ENCODE measurements at regions not wholly inside any gene's neighbourhood (a gene's known extent, or its start where the extent isn't known, plus 50 kb on each side); places are given as distances from the start of the nearest gene placed in this dataset.

- no peak for DNase-seq
Observed at GRCh38 chr6:132977413-132977812, 163.0 kb downstream of the RPS12 start.

GRCh38 chr6:132978685-132979084 is 164.3 kb downstream of the RPS12 start:
- no peak for DNase-seq

- DNase-seq: no peak
Observed at GRCh38 chr6:132993738-132994137, 179.4 kb downstream of the RPS12 start.

- DNase-seq: no peak
Observed at GRCh38 chr6:132995009-132995408, 180.6 kb downstream of the RPS12 start.

GRCh38 chr6:132995432-132995831 is 181.1 kb downstream of the RPS12 start:
- no peak for DNase-seq

- no peak for DNase-seq
Observed at GRCh38 chr6:132998418-132998817, 184.0 kb downstream of the RPS12 start.

- no peak for DNase-seq
Observed at GRCh38 chr6:133001040-133001565, 186.7 kb downstream of the RPS12 start.

GRCh38 chr6:133004304-133004884 is 190.0 kb downstream of the RPS12 start:
- no peak for DNase-seq

GRCh38 chr6:133012774-133013173 is 198.4 kb downstream of the RPS12 start:
- no peak for DNase-seq

GRCh38 chr6:133016631-133017030 is 202.3 kb downstream of the RPS12 start:
- DNase-seq: no peak

GRCh38 chr6:133017581-133017980 is 203.2 kb downstream of the RPS12 start:
- DNase-seq: no peak

GRCh38 chr6:133026705-133027104 is 212.3 kb downstream of the RPS12 start:
- no peak for DNase-seq

- DNase-seq: no peak
Observed at GRCh38 chr6:133033263-133033662, 207.9 kb upstream of the EYA4 start.

GRCh38 chr6:133034509-133035206 is 206.5 kb upstream of the EYA4 start:
- DNase-seq: no peak

GRCh38 chr6:133040094-133040802 is 200.9 kb upstream of the EYA4 start:
- no peak for DNase-seq

- DNase-seq: no peak
Observed at GRCh38 chr6:133040803-133041419, 200.2 kb upstream of the EYA4 start.

GRCh38 chr6:133042550-133043120 is 198.5 kb upstream of the EYA4 start:
- DNase-seq: no peak

- DNase-seq: no peak
Observed at GRCh38 chr6:133046576-133046975, 194.6 kb upstream of the EYA4 start.

GRCh38 chr6:133047065-133047665 is 194.0 kb upstream of the EYA4 start:
- no peak for DNase-seq

GRCh38 chr6:133047706-133048105 is 193.5 kb upstream of the EYA4 start:
- no peak for DNase-seq

GRCh38 chr6:133051240-133051639 is 189.9 kb upstream of the EYA4 start:
- DNase-seq: no peak

GRCh38 chr6:133052465-133052864 is 188.7 kb upstream of the EYA4 start:
- no peak for DNase-seq

All from KG1 (cell line).